ENCODE measurements at regions not wholly inside any gene's neighbourhood (a gene's known extent, or its start where the extent isn't known, plus 50 kb on each side); places are given as distances from the start of the nearest gene placed in this dataset.

DNA sequence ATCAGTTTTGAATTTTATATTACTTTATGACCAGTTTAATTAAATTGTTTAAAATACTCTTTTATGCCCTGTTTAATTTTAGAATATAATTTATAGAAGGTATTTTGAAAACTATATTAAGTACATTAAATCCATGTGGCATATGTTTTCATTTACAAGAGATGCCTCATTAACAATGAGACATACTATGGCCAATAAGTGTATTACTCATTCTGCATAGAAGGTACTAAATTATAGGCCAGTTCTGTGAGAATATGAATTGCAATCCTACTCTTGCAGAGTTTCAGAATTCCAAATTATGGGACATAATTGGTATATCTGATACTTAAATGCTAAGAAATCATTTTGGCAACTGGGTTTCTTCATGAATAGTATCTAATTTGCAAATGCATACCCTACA is 951.1 kb downstream of the FAT4 start:
- Mint-ChIP-seq H3K4me1 (no peaks in the 10 kb centered on the region), H3K27ac (no peak overlapping the region), H3K9me3 (peaks cover 0 to 5% (median 0%) of the 10 kb centered on the region in 7 donors), H3K36me3 (no peaks in the 10 kb centered on the region), H3K4me3 (no peak overlapping the region), H3K27me3 (no peaks in the 10 kb centered on the region)
- no peak for DNase-seq
- ATAC-seq (ENCODE audit: low read depth in 2 of 2): no peak

GRCh38 chr4:126267689-126268088 is 952.9 kb downstream of the FAT4 start:
- Mint-ChIP-seq H3K27me3 (no peaks in the 10 kb centered on the region), H3K9me3 (peaks cover 0 to 5% (median 0%) of the 10 kb centered on the region in 7 donors), H3K27ac (no peak overlapping the region), H3K4me1 (no peaks in the 10 kb centered on the region), H3K36me3 (no peaks in the 10 kb centered on the region), H3K4me3 (no peak overlapping the region)
- ATAC-seq (ENCODE audit: low read depth in 2 of 2) (no peak), DNase-seq (no peak)

GRCh38 chr4:126268106-126268505 is 953.4 kb downstream of the FAT4 start:
- DNase-seq (no peak), ATAC-seq (ENCODE audit: low read depth in 2 of 2) (no peak)
- Mint-ChIP-seq H3K27ac (no peak overlapping the region), H3K9me3 (peaks cover 0 to 5% (median 0%) of the 10 kb centered on the region in 7 donors), H3K36me3 (no peaks in the 10 kb centered on the region), H3K4me3 (no peak overlapping the region), H3K27me3 (no peaks in the 10 kb centered on the region), H3K4me1 (no peaks in the 10 kb centered on the region)

DNA sequence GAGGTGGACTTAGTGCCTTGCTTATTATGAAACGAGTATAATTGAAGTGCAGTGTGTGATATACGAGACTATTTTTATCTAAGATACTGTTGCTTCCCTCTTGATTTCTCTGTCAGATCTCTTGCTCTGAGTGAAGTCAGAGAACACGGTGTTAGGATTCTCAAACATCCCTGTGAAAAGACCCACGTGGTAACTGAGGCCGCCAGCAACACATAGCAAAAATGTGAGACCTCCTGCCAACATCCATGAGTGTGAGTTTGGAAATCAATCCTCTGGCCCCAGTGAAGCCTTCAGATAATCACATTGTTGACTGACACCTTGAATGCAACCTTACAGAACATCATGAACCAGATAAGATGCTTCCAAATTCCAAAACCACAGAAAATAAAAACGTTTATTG is 954.4 kb downstream of the FAT4 start:
- no peak for DNase-seq
- H3K4me1 Mint-ChIP-seq: no peaks in the 10 kb centered on the region
- no peak overlapping the region for H3K27ac Mint-ChIP-seq
- H3K4me3 Mint-ChIP-seq: no peak overlapping the region
- H3K36me3 Mint-ChIP-seq: no peaks in the 10 kb centered on the region
- H3K9me3 Mint-ChIP-seq: peaks cover 0 to 5% (median 0%) of the 10 kb centered on the region in 7 donors
- H3K27me3 Mint-ChIP-seq: no peaks in the 10 kb centered on the region
- ATAC-seq (ENCODE audit: low read depth in 2 of 2): no peak

DNA sequence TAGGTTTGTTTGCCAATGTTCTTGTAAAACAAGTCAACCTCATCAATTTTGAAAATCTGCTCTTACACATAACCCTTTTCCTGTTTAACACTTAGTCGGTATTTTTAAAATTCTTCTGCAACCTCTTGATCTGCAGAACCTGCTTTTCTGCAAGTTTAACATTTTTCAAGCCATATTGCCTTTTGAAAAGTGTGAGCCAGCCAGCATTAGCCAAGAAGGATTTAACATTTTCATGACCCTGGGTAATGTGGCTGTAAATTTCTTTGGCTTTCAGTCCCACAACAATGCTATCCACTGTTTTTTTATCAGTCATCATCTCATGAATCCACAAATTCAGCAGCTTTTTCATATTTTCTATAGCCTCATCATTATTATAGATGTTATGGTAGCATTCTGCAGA is 956.5 kb downstream of the FAT4 start:
- no peak overlapping the region for H3K4me3 Mint-ChIP-seq

GRCh38 chr4:126273746-126274145 is 959.0 kb downstream of the FAT4 start:
- Mint-ChIP-seq H3K27ac (no peak overlapping the region), H3K27me3 (no peaks in the 10 kb centered on the region), H3K4me1 (no peaks in the 10 kb centered on the region), H3K4me3 (no peak overlapping the region), H3K9me3 (peaks cover 0 to 4% (median 0%) of the 10 kb centered on the region in 7 donors), H3K36me3 (no peaks in the 10 kb centered on the region)
- no peak for DNase-seq
- no peak for ATAC-seq (ENCODE audit: low read depth in 2 of 2)

More for the DNA sequence above, 956.5 kb downstream of the FAT4 start:
- no peak for ATAC-seq (ENCODE audit: low read depth in 2 of 2)
- Mint-ChIP-seq H3K9me3 (peaks cover 0 to 5% (median 0%) of the 10 kb centered on the region in 7 donors), H3K27me3 (no peaks in the 10 kb centered on the region), H3K27ac (no peak overlapping the region), H3K4me1 (no peaks in the 10 kb centered on the region), H3K36me3 (no peaks in the 10 kb centered on the region)
- no peak for DNase-seq

GRCh38 chr4:126291886-126292285 is 977.1 kb downstream of the FAT4 start:
- no peak for ATAC-seq (ENCODE audit: low read depth in 2 of 2)
- Mint-ChIP-seq H3K4me1 (no peaks in the 10 kb centered on the region), H3K4me3 (no peak overlapping the region), H3K9me3 (peaks cover 0 to 3% (median 0%) of the 10 kb centered on the region in 7 donors), H3K36me3 (no peaks in the 10 kb centered on the region), H3K27ac (no peak overlapping the region), H3K27me3 (no peaks in the 10 kb centered on the region)
- no peak for DNase-seq

GRCh38 chr4:126298271-126298670 is 983.5 kb downstream of the FAT4 start:
- no peak for ATAC-seq (ENCODE audit: low read depth in 2 of 2)
- Mint-ChIP-seq H3K4me3 (no peak overlapping the region), H3K27ac (no peak overlapping the region), H3K36me3 (no peaks in the 10 kb centered on the region), H3K9me3 (peaks cover 2 to 25% (median 9%) of the 10 kb centered on the region in 7 donors), H3K4me1 (no peaks in the 10 kb centered on the region), H3K27me3 (no peaks in the 10 kb centered on the region)
- no peak for DNase-seq

DNA sequence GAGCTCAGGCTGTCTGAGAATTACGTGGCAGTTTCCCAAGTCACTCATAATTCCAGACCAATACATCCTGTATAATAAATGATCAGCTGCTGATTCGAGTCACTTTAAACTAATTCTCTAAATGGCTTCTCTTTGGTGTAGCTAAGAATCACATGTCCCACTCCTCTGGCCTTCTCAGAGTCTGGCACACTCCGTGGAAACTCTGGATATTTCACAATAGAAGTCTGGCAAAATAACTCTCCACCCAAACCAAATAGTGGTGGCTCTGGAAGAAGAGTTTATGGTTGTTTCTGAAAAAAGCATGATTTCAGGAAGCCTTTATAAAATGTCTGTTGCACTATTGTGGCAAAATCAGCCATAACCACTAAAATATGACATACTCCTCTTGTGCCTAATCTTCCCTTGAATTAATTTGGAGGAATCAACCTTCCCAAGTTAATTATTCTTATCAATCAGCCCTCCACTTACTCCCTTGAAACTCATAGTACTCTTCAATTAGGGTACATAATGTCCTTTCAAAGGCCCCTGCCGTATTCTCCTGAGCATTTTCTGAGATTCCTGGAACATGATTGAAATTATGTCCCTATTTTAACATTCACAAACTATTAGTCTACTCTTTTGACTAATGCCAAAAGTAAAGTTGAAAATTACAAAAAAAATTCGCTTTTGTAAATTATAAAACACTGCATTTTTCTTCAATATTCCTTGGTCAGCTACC is 991.6 kb downstream of the FAT4 start:
- no peak overlapping the region for H3K27ac Mint-ChIP-seq
- H3K9me3 Mint-ChIP-seq: peaks cover 0 to 9% (median 2%) of the 10 kb centered on the region in 7 donors
- H3K4me3 Mint-ChIP-seq: no peak overlapping the region
- ATAC-seq (ENCODE audit: low read depth in 2 of 2) (no peak), DNase-seq (no peak)
- H3K27me3 Mint-ChIP-seq: no peaks in the 10 kb centered on the region
- H3K4me1 Mint-ChIP-seq: no peaks in the 10 kb centered on the region
- no peaks in the 10 kb centered on the region for H3K36me3 Mint-ChIP-seq

DNA sequence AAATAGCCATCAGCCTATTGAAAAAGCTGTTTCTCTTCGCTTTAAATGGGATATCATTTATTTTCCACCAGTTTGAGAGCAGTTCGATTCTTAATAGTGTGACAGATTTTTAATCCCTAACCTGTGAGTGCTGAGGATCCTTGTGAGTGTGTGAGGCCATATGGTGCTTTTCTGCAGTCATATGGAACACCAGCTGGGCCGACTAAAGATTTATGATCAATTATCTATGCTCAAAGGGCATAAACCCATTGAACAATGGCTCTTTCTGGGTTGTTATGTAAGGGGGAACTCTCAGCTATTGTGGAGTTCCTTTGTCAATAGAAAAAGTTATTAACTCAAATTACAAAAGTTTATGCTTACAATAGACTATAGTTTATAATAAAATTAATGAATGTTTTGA is 1003.6 kb downstream of the FAT4 start:
- H3K27me3 Mint-ChIP-seq: no peaks in the 10 kb centered on the region
- H3K27ac Mint-ChIP-seq: no peak overlapping the region
- H3K4me3 Mint-ChIP-seq: no peak overlapping the region
- no peaks in the 10 kb centered on the region for H3K9me3 Mint-ChIP-seq
- H3K4me1 Mint-ChIP-seq: no peaks in the 10 kb centered on the region
- no peaks in the 10 kb centered on the region for H3K36me3 Mint-ChIP-seq
- DNase-seq (no peak), ATAC-seq (ENCODE audit: low read depth in 2 of 2) (no peak)

- peaks cover 0 to 8% (median 4%) of the 10 kb centered on the region in 7 donors for H3K9me3 Mint-ChIP-seq
- no peak for DNase-seq
- H3K4me3 Mint-ChIP-seq: no peak overlapping the region
- no peaks in the 10 kb centered on the region for H3K4me1 Mint-ChIP-seq
- H3K27ac Mint-ChIP-seq: no peak overlapping the region
- H3K36me3 Mint-ChIP-seq: no peaks in the 10 kb centered on the region
- no peaks in the 10 kb centered on the region for H3K27me3 Mint-ChIP-seq
- ATAC-seq (ENCODE audit: low read depth in 2 of 2): no peak
Observed at GRCh38 chr4:126328914-126329313, 1014.2 kb downstream of the FAT4 start.

DNA sequence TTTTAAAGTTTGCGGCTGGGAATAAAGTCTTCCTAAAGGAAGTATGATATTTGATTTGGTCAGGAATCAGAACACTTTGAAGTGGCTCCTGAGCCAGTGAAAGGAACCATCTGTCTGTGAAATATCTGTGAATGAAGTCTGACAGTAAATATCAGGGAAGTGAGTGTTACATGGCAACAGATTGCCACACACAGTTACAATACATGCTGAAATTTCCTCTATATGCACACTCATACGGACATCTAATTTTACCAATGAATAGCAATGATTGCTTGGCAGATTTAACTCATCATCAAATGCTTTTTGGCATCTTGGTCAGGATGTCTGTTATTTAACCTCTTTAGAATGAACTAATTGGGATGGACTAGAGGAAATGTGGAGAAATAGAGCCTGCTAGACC is 1023.8 kb downstream of the FAT4 start:
- no peaks in the 10 kb centered on the region for H3K36me3 Mint-ChIP-seq
- no peak overlapping the region for H3K4me3 Mint-ChIP-seq
- DNase-seq (no peak), ATAC-seq (ENCODE audit: low read depth in 2 of 2) (no peak)
- H3K27me3 Mint-ChIP-seq: no peaks in the 10 kb centered on the region
- peaks cover 0 to 11% (median 2%) of the 10 kb centered on the region in 7 donors for H3K9me3 Mint-ChIP-seq
- H3K4me1 Mint-ChIP-seq: no peaks in the 10 kb centered on the region
- H3K27ac Mint-ChIP-seq: no peak overlapping the region

GRCh38 chr4:126341927-126342326 is 1027.2 kb downstream of the FAT4 start:
- H3K36me3 Mint-ChIP-seq: no peaks in the 10 kb centered on the region
- peaks cover 0 to under 1% (median 0%) of the 10 kb centered on the region in 7 donors for H3K9me3 Mint-ChIP-seq
- H3K27ac Mint-ChIP-seq: no peak overlapping the region
- DNase-seq: no peak
- H3K4me1 Mint-ChIP-seq: no peaks in the 10 kb centered on the region
- no peak for ATAC-seq (ENCODE audit: low read depth in 2 of 2)
- H3K27me3 Mint-ChIP-seq: no peaks in the 10 kb centered on the region
- no peak overlapping the region for H3K4me3 Mint-ChIP-seq

DNA sequence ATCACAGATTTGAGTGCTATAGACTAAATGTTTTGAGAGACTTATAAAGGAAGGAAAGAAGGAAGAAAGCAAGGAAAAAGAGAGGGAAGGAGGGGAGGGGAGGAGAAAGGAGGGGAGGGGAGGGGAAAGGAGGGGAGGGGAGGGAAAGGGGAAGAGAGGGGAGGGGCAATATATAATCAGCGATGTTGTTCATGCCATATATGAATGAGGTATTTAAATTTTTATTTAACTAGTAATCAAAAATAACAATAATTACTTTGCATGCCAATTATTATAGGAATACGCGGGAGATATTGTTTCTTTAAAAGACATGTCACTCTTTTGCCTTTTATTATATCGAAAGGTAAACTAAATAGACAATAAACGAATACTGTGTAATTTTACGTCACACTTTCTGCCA is 1029.7 kb downstream of the FAT4 start:
- no peak overlapping the region for H3K27ac Mint-ChIP-seq
- ATAC-seq (ENCODE audit: low read depth in 2 of 2) (no peak), DNase-seq (no peak)
- H3K27me3 Mint-ChIP-seq: no peaks in the 10 kb centered on the region
- H3K4me3 Mint-ChIP-seq: no peak overlapping the region
- H3K4me1 Mint-ChIP-seq: no peaks in the 10 kb centered on the region
- no peaks in the 10 kb centered on the region for H3K9me3 Mint-ChIP-seq
- no peaks in the 10 kb centered on the region for H3K36me3 Mint-ChIP-seq

- no peak for DNase-seq
- ATAC-seq (ENCODE audit: low read depth in 2 of 2): no peak
- Mint-ChIP-seq H3K36me3 (no peaks in the 10 kb centered on the region), H3K4me3 (no peak overlapping the region), H3K27ac (no peak overlapping the region), H3K9me3 (no peaks in the 10 kb centered on the region), H3K4me1 (no peaks in the 10 kb centered on the region), H3K27me3 (no peaks in the 10 kb centered on the region)
Observed at GRCh38 chr4:126346654-126347053, 1031.9 kb downstream of the FAT4 start.
